ENCODE measurements at regions not wholly inside any gene's neighbourhood (a gene's known extent, or its start where the extent isn't known, plus 50 kb on each side); places are given as distances from the start of the nearest gene placed in this dataset.

- TF ChIP-seq EP300 (IDR thresholded peaks at IDR 0.05) (no peak), CTCF (IDR thresholded peaks at IDR 0.05) (no peak), POLR2A (IDR thresholded peaks at IDR 0.05; ENCODE audit: low read length) (no peak), CEBPB (IDR thresholded peaks at IDR 0.05) (no peak; a peak in 1 of 4 replicates), NR3C1 (IDR thresholded peaks at IDR 0.05) (no peak), NPAS2 (CRISPR knock-in tag; IDR thresholded peaks at IDR 0.05; ENCODE audit: borderline replicate concordance) (no peak)
Observed at GRCh38 chr2:8111193-8111592, 570.7 kb upstream of the ID2 start.
